ENCODE measurements at regions not wholly inside any gene's neighbourhood (a gene's known extent, or its start where the extent isn't known, plus 50 kb on each side); places are given as distances from the start of the nearest gene placed in this dataset.

DNA sequence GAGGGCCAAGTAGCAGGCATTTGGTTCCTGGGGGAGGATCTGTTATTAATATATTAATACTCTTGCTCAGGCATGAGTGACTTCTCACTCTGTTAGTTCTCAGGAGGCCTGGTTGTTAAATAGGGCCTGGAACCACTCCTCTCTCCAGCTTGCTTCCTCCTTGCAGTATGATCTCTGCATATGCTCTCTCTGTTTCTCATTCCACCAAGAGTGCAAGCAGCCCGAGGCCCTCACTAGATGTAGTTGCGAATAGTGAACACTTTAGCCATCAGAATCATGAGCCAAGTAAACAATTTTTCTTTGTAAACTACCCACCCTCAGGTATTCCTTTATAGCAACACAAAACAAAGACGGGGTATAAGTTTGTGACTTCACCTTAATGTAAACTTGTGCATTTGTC, 784.3 kb downstream of the DNAJB9 start:
- TF ChIP-seq GATA3 (IDR thresholded peaks at IDR 0.05; ENCODE audit: low read depth, low read length) (no peak), GATA2 (IDR thresholded peaks at IDR 0.05; ENCODE audit: low read depth, low read length) (no peak)

GRCh38 chr7:109354552-109354951, 784.9 kb downstream of the DNAJB9 start:
- TF ChIP-seq GATA3 (IDR thresholded peaks at IDR 0.05; ENCODE audit: low read depth, low read length) (no peak), GATA2 (IDR thresholded peaks at IDR 0.05; ENCODE audit: low read depth, low read length) (no peak)

GRCh38 chr7:109375823-109376222, 806.1 kb downstream of the DNAJB9 start:
- no peak for TF ChIP-seq GATA3 (IDR thresholded peaks at IDR 0.05; ENCODE audit: low read depth, low read length)
- TF ChIP-seq GATA2 (IDR thresholded peaks at IDR 0.05; ENCODE audit: low read depth, low read length): no peak

DNA sequence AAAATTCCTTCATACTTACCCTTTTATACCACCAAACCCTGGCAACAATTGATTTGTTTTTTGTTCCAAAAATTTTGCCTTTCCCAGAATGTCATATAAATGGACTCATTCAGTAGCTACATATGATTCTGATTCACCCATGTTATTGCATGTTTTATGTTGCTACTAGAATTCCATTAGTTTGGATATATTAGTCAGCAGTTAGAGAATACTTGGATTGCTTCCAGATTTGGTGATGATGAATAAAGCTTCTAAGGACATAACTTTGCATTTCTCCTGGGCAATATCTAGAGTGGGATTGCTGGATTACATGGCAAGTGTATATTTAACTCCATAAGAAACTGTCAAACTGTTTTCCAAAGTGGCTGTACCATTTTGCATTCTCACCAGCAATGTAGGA, 806.9 kb downstream of the DNAJB9 start:
- TF ChIP-seq GATA3 (IDR thresholded peaks at IDR 0.05; ENCODE audit: low read depth, low read length): no peak
- no peak for TF ChIP-seq GATA2 (IDR thresholded peaks at IDR 0.05; ENCODE audit: low read depth, low read length)

DNA sequence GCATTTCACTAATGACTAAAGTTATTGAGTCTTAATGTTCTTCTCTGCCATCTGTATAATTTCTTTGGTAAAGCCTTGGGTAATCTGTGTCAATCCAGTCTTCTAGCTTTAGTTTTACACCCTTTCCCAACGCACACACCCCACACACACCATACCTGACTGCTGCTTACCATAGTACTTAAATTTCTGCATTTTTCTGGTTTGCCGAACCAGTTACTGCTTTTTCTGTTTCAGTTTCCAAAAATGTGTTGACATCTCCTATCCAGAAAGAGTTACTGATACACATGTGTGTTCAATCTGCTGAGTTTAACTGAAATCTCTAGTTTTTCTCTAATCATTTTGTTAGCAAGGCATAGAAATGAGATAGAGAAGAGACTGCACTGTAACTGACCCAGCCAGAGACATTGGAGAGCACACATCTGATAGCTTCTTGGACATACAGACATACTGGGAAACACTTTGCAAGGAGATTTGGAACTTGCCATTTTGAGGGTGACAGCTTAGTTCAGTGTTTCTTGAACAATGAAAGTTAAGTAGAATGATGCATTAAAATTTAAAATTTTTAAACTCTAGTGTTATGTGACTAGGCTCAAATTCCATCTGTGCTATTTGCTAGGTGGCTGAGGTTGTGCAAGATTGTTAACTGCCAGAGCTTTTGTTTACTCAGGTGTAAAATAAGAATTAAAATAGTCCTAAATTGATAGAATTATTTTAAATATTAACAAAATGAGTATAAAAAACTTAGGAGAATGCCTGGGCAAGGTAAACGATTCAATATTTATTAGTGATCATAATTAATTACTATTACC, 807.6 kb downstream of the DNAJB9 start:
- TF ChIP-seq GATA2 (IDR thresholded peaks at IDR 0.05; ENCODE audit: low read depth, low read length) (no peak), GATA3 (IDR thresholded peaks at IDR 0.05; ENCODE audit: low read depth, low read length) (no peak)

DNA sequence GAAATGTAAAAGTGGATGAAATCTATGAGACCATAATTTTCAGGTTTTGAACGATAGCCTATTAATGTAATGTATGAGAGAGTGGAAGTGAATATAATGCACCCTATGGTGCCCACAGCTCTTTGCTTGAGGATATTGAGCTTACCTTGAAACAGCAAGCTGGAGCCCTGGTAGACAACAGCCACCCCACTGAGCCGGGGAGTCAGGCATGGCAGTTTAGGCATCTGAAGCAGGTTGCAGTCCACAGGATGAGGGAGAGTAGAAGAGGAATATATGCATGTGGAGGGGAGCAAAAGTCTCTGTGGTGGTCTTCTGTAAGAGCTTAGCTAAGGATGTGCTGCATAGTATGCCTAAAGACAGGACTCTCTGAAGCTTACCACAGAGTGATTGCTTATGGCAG, 817.3 kb downstream of the DNAJB9 start:
- TF ChIP-seq GATA2 (IDR thresholded peaks at IDR 0.05; ENCODE audit: low read depth, low read length) (no peak), GATA3 (IDR thresholded peaks at IDR 0.05; ENCODE audit: low read depth, low read length) (no peak)

- TF ChIP-seq GATA2 (IDR thresholded peaks at IDR 0.05; ENCODE audit: low read depth, low read length) (no peak), GATA3 (IDR thresholded peaks at IDR 0.05; ENCODE audit: low read depth, low read length) (no peak)
These were observed 817.9 kb downstream of the DNAJB9 start for GRCh38 chr7:109387530-109387929.

DNA sequence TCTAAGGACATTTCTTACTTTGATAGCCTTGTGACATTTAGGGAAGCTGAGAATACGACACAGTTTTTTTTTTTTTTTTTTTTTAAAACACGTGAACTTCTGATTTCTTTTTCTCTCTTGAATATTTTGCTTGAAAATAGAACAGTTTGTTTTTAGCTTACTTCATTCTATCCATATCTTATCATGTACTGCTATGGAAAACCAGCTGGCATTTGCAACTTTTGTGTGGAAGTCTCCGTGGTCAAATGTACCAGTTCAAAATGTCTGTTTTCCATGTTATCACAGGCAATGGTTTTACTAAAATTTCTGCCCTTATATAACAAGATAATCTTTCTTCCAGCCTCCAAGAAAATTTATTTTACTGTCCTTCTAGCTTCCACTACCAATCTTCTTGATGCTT, 821.6 kb downstream of the DNAJB9 start:
- TF ChIP-seq GATA3 (IDR thresholded peaks at IDR 0.05; ENCODE audit: low read depth, low read length): no peak
- no peak for TF ChIP-seq GATA2 (IDR thresholded peaks at IDR 0.05; ENCODE audit: low read depth, low read length)

DNA sequence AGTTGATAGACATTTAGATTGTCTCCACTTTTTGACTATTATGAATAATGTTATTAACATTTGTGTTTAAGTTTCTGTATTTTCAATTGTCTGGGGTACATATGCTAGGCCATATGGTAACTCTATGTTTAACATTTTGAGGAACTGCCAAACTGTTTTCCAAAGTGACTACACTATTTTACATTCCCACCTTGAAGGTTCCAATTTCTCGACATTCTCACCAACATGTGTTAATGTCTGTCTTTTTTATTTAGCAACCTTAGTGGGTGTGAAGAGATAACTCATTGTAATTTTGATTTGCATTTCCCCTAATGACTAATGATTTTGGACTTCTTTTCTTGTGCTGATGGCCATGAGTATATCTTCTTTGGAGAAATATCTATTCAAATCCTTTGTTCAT, 832.4 kb downstream of the DNAJB9 start:
- no peak for TF ChIP-seq GATA2 (IDR thresholded peaks at IDR 0.05; ENCODE audit: low read depth, low read length)
- no peak for TF ChIP-seq GATA3 (IDR thresholded peaks at IDR 0.05; ENCODE audit: low read depth, low read length)

DNA sequence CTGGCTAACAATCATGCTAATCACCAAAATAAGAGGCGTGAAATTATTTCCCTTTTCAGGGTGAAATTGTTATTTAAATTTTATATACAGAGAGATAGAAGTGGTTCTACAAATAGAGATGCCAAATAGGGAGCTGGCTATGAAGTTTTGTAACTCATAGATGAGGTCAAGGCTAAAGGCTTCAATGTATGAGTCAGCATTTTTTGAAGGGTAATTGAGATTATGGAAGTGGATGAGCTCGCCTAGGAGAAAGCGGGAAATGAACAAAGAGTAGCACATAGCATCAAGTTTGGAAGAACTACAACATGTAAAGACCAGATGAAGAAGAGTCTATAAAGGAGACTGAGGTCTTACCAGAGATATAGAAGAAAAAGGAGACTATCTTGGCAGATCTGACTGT, 838.1 kb downstream of the DNAJB9 start:
- no peak for TF ChIP-seq GATA2 (IDR thresholded peaks at IDR 0.05; ENCODE audit: low read depth, low read length)
- TF ChIP-seq GATA3 (IDR thresholded peaks at IDR 0.05; ENCODE audit: low read depth, low read length): no peak

DNA sequence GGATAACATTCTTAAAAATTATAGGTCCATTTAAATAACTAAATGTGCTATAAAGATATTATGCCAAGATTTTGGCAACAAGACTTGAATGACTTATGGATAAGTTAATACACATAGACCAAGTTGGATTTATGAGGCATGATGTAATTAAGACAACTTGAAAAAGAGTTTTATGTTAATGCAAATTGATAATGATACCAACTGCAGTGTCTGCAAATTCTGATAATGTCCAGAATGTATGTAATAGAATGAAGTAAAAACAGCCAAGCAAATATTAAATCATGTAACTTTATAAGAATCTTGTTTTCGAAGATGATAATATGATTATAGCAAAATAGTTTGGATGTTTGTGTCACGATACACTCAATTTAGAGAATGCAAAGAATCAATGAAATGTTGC, 868.3 kb downstream of the DNAJB9 start:
- TF ChIP-seq GATA3 (IDR thresholded peaks at IDR 0.05; ENCODE audit: low read depth, low read length) (no peak), GATA2 (IDR thresholded peaks at IDR 0.05; ENCODE audit: low read depth, low read length) (no peak)

DNA sequence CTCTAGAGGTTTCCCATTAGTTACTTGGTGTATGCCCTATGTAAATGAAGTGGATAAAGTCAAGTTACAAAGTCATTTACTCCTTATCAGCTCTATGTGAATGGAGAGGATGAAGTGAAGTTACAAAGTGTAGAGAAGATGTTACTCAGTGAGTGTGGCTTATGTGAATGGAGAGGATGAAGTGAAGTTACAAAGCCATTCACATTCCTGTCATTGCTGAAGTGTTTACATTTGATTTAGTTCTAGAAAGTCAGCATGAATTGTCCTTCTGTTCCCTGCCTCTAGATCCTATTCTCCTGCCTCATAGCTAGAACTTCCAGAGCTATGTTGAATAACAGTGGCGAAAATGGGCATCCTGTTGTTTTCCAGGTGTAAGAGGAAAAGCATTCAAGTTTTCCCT, 880.1 kb downstream of the DNAJB9 start:
- TF ChIP-seq GATA3 (IDR thresholded peaks at IDR 0.05; ENCODE audit: low read depth, low read length): no peak
- TF ChIP-seq GATA2 (IDR thresholded peaks at IDR 0.05; ENCODE audit: low read depth, low read length): no peak

DNA sequence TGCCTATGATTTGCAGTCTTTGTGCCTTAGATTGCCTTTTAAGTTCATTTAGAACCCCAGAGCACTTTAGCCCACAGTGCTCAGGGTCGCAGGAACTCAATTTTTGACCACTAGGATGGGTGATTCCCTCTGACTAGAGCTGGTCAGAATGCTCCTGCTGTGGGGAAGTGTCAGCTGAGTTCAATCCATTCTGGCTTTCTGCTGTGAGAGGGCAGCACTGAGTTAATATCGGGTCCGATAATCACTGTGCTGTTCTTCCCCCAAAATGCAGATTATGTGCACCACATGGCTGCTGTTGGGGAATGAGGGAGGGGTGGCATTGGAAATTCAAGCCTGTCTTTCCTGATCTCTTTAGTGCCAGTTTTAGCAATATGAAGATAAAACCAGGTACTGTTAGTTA, 886.4 kb downstream of the DNAJB9 start:
- no peak for TF ChIP-seq GATA2 (IDR thresholded peaks at IDR 0.05; ENCODE audit: low read depth, low read length)

- no peak for TF ChIP-seq GATA3 (IDR thresholded peaks at IDR 0.05; ENCODE audit: low read depth, low read length)
- no peak for TF ChIP-seq GATA2 (IDR thresholded peaks at IDR 0.05; ENCODE audit: low read depth, low read length)
These were observed 890.6 kb downstream of the DNAJB9 start for GRCh38 chr7:109460296-109460695.

DNA sequence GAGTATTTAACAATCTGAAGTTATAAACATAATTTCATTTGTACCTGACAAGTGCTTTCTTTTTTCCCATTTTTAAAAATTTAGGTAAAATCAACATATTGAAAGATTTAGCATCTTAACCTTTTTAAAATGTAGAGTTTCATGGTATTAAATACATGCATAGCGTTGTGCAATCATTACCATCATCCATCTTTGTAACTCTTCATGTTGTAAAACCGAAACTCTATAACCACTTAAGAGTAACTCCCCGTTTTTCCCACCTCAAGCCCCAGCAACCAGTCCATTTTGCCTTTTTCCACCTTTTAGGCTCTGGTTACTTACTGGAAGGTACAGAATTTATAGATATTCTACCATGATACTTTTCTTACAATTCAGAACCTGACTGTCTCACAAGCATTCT, 892.5 kb downstream of the DNAJB9 start:
- TF ChIP-seq GATA2 (IDR thresholded peaks at IDR 0.05; ENCODE audit: low read depth, low read length) (no peak), GATA3 (IDR thresholded peaks at IDR 0.05; ENCODE audit: low read depth, low read length) (no peak)

DNA sequence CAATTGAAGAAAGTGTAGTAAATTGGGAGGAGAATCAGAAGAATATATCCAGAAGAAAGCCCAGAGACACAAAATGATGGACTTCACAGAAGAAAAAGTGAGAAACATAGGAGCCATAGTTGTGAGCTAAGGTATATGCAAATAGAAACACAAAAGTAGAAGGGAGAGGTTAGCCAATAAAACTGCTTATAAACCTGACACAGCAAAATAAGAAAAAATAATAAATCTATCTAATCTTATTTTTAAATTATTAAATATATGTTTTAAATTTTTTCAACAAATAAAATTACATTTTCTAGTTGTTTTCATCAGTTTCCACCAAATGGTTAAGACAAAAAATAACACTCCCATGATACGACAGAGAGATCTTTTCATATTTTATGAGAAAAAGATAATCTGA, 903.5 kb downstream of the DNAJB9 start:
- TF ChIP-seq GATA3 (IDR thresholded peaks at IDR 0.05; ENCODE audit: low read depth, low read length) (no peak), GATA2 (IDR thresholded peaks at IDR 0.05; ENCODE audit: low read depth, low read length) (no peak)

Data from SH-SY5Y (cell line).